Panc1 (cell line): ENCODE measurements at regions not wholly inside any gene's neighbourhood (a gene's known extent, or its start where the extent isn't known, plus 50 kb on each side); places are given as distances from the start of the nearest gene placed in this dataset.

Experiments
- ATAC-seq: fragments of 200-7000 bp; cut with Tn5 transposase; 2 replicates; pipeline ENCODE4 v1.9.1; 2020; ENCODE audit warnings: mild to moderate bottlenecking, moderate library complexity
- BruUV-seq: library from RNA; stranded (reverse); fragments of 400-500 nt; replicated peaks from 2 replicates; lab custom pipeline; 2021; lab: Mats Ljungman, UMichigan
- CTCF ChIA-PET: fragments of 300-600 bp; sonication (Branson Sonifier 250); formaldehyde crosslinking; loops from one replicate; lab custom pipeline; 2022; ENCODE audit warnings: antibody characterized with exemption; lab: Charles Lee
- POLR2A ChIA-PET: fragments of 300-600 bp; sonication (Branson Sonifier 250); formaldehyde crosslinking; loops from one replicate; lab custom pipeline; 2022; ENCODE audit warnings: antibody characterized with exemption; lab: Charles Lee
- DNase-seq: peaks from one replicate; pipeline ENCODE4 v3.0.0-alpha.2; 2010; ENCODE audit warnings: low read depth, low spot score
- H3K27ac ChIP-seq: 2 replicates; pipeline ENCODE4 v1.5.1; 2011; ENCODE audit warnings: mild to moderate bottlenecking, low read length, inconsistent platforms
- H3K27me3 ChIP-seq: fragments of 200-500 bp; sonication (Bioruptor generic); 2 replicates; pipeline ENCODE4 v1.6.0; 2014; ENCODE audit warnings: low read length, inconsistent platforms; ENCODE audit not compliant: control insufficient read depth, insufficient read depth
- H3K36me3 ChIP-seq: fragments of 200-500 bp; sonication (Bioruptor generic); 2 replicates; pipeline ENCODE4 v1.5.1; 2014; ENCODE audit warnings: inconsistent platforms, mild to moderate bottlenecking, low read length, moderate library complexity; ENCODE audit not compliant: control insufficient read depth, insufficient read depth
- H3K4me1 ChIP-seq: 2 replicates; pipeline ENCODE4 v1.5.1; 2011; ENCODE audit warnings: inconsistent platforms, mild to moderate bottlenecking, low read length, moderate library complexity; ENCODE audit not compliant: control insufficient read depth, insufficient read depth
- H3K4me3 ChIP-seq, 2 experiments: 2 replicates each; pipeline ENCODE4 v1.5.1; 2011 to 2012; ENCODE audit warnings: low read depth in 2 of 2, low read length in 2 of 2, mild to moderate bottlenecking in 2 of 2, inconsistent platforms in 1 of 2, moderate library complexity in 1 of 2
- H3K9me3 ChIP-seq: fragments of 200-500 bp; sonication (Bioruptor generic); 2 replicates; pipeline ENCODE4 v1.5.1; 2014; ENCODE audit warnings: low read depth, mild to moderate bottlenecking, inconsistent platforms, low read length, moderate library complexity; ENCODE audit not compliant: control insufficient read depth, insufficient read depth
- CTCF ChIP-seq: fragments of 450-650 bp; IDR thresholded peaks from 2 replicates; pipeline ENCODE4 v1.5.1; 2017; ENCODE audit warnings: mild to moderate bottlenecking
- POLR2AphosphoS5 ChIP-seq: IDR thresholded peaks from 2 replicates; pipeline ENCODE4 v1.6.1; 2012; ENCODE audit warnings: mild to moderate bottlenecking, low read depth, low read length, moderate library complexity
- REST ChIP-seq, 2 experiments: IDR thresholded peaks; 2 replicates each; pipeline ENCODE4 v1.6.1; 2011 to 2012; ENCODE audit warnings: low read depth in 2 of 2, control low read depth in 1 of 2, low read length in 1 of 2, mild to moderate bottlenecking in 1 of 2, moderate library complexity in 1 of 2; ENCODE audit not compliant: insufficient read depth in 1 of 2
- SIN3A ChIP-seq: IDR thresholded peaks from 2 replicates; pipeline ENCODE4 v1.6.1; 2012; ENCODE audit warnings: low read depth, mild to moderate bottlenecking, low read length, moderate library complexity, borderline replicate concordance; ENCODE audit not compliant: insufficient read depth
- TCF7L2 ChIP-seq: IDR thresholded peaks from 2 replicates; pipeline ENCODE4 v1.6.1; 2011; ENCODE audit warnings: mild to moderate bottlenecking, low read depth, low read length, inconsistent platforms
- in situ Hi-C: cut with HindIII; loops from 2 replicates; pipeline ENCODE4 v1.10.0; 2016; ENCODE audit warnings: low sequenced_read_pairs, low pct_unique_long_range_greater_than_20kb
- intact Hi-C: fragments of 100-400 bp; cut with micrococcal nuclease; formaldehyde crosslinking; loops from one replicate; pipeline ENCODE4 v1.10.0; 2022; ENCODE audit not compliant: unreplicated experiment

- Histone ChIP-seq H3K27ac (no peak overlapping the region), H3K4me1 (peaks cover 13% of the 10 kb centered on the region), H3K4me3 (no peak overlapping the region), H3K9me3 (no peaks in the 10 kb centered on the region), H3K27me3 (no peaks in the 10 kb centered on the region), H3K36me3 (no peaks in the 10 kb centered on the region; the same call in 1 of the 2 replicates)
- DNase-seq, result no peak
- no peak for ATAC-seq
- in situ Hi-C loops (no loop called here), intact Hi-C loops (no loop called here)
- TF ChIP-seq SIN3A, result no peak
- no peak for TF ChIP-seq POLR2AphosphoS5
- no peak for TF ChIP-seq CTCF
- TF ChIP-seq REST (IDR thresholded peaks at IDR 0.05; ENCODE audit: insufficient read depth in 1 of 2, low read depth in 2 of 2, low read length in 1 of 2), result no peak
- TF ChIP-seq TCF7L2, result no peak
- POLR2A ChIA-PET, result no interaction called here
- CTCF ChIA-PET, result interaction anchor here (0.6 kb wide), 1 partner anchor 91 kb away, joined by 6 read pairs; no protein-coding TSS in a partner anchor
- no TSS peak for BruUV-seq
Observed at GRCh38 chr3:126269354-126269753, 87.9 kb downstream of the KLF15 start.

- in situ Hi-C loops, result no loop called here
- H3K4me1 ChIP-seq, result peaks cover 13% of the 10 kb centered on the region
- no peak for TF ChIP-seq POLR2AphosphoS5
- no peak for TF ChIP-seq REST (IDR thresholded peaks at IDR 0.05; ENCODE audit: insufficient read depth in 1 of 2, low read depth in 2 of 2, low read length in 1 of 2)
- TF ChIP-seq SIN3A, result no peak
- no peak for TF ChIP-seq TCF7L2
- POLR2A ChIA-PET, result no interaction called here
- ATAC-seq, result no peak
- H3K4me3 ChIP-seq, result no peak overlapping the region
- H3K27me3 ChIP-seq, result no peaks in the 10 kb centered on the region
- no TSS peak for BruUV-seq
- H3K27ac ChIP-seq, result no peak overlapping the region
- CTCF ChIA-PET, result interaction anchor here (0.6 kb wide), 1 partner anchor 92 kb away, joined by 6 read pairs; no protein-coding TSS in a partner anchor
- no peaks in the 10 kb centered on the region for H3K9me3 ChIP-seq
- no peak for DNase-seq
- no peaks in the 10 kb centered on the region; the same call in 1 of the 2 replicates for H3K36me3 ChIP-seq
- intact Hi-C loops, result no loop called here
Observed at GRCh38 chr3:126268866-126269265, 88.3 kb downstream of the KLF15 start.
